ENCODE measurements at regions not wholly inside any gene's neighbourhood (a gene's known extent, or its start where the extent isn't known, plus 50 kb on each side); places are given as distances from the start of the nearest gene placed in this dataset.

DNA sequence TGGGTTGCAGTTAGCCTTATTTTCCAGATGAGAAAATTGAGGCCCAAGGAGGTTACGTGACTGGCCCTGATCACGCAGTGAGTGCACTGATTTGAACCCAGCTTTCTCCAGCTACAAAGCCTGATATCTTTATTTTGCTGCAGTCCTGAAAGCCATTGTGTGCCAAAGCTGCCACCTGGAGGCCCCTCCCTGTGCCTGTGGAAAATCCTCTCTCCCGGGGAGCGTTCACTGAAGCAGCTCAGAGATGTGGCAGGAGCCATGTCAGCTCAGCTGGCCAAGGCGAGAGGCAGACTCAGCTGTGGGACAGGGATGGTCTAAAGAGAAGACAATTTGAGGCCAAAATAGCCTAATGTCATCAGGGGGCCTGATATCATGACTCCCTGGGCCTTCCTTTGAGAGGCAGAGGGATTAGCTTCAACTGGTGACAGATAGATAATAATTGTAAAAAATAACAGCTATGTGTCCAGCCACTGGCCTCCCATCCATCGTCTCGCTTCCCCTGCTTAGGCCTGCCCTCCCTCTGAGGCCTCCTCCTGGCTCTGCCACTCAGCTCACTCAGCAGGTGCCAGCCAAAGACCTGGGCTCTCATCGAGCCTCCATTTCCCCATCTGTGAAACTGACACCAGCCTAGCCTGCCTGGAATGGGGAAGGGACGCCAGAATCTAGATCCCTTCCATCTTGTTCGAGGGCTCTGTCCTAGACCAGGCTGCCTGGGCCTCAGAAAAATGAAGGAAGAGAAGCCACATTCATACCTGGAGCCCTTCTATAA lies 74.3 kb upstream of the GGTA1 start:
- TF ChIP-seq, protein P1, sequence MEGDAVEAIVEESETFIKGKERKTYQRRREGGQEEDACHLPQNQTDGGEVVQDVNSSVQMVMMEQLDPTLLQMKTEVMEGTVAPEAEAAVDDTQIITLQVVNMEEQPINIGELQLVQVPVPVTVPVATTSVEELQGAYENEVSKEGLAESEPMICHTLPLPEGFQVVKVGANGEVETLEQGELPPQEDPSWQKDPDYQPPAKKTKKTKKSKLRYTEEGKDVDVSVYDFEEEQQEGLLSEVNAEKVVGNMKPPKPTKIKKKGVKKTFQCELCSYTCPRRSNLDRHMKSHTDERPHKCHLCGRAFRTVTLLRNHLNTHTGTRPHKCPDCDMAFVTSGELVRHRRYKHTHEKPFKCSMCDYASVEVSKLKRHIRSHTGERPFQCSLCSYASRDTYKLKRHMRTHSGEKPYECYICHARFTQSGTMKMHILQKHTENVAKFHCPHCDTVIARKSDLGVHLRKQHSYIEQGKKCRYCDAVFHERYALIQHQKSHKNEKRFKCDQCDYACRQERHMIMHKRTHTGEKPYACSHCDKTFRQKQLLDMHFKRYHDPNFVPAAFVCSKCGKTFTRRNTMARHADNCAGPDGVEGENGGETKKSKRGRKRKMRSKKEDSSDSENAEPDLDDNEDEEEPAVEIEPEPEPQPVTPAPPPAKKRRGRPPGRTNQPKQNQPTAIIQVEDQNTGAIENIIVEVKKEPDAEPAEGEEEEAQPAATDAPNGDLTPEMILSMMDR (IDR thresholded peaks at IDR 0.05; ENCODE audit: poor library complexity, severe bottlenecking), result no peak
- TF ChIP-seq SMC3 (conservative IDR thresholded peaks at IDR 0.05; ENCODE audit: poor library complexity) (no peak), RAD21 (conservative IDR thresholded peaks at IDR 0.05) (no peak)
